ENCODE measurements at regions not wholly inside any gene's neighbourhood (a gene's known extent, or its start where the extent isn't known, plus 50 kb on each side); places are given as distances from the start of the nearest gene placed in this dataset.

DNA sequence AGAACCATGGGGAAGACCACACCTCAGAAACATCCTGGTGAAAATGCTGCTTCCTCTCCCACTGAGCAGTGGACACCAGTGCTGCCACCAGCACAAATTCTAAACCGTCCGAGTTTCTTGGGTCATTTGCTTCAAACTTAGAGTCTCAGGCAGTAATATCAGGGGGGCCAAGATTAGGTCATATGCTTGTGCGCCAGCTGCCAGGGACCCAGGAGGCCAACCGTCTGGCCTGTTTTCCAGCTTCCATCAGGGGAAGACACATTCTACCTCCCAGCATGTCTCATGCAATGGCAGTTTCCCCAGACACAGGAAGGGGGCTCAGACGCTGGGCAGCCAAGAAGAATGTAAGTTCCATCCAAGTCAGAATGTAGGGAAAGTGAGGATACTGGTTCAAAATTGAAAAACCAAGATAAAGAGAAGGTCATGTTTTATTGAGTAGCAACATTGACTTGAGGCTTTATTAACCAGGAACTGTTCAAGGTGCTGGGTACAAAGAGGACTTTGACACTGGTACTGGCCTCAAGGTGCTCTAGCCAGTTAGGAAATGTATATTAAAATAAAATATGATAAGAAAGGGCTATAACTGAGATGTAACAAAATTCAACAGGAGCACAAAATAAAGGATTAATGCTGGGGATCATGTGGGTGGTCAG is 59.7 kb upstream of the EED start:
- no peak for TF ChIP-seq CTCF (IDR thresholded peaks at IDR 0.05; ENCODE audit: low read depth, low read length, missing control alignments)
- in situ Hi-C loops (cut with HindIII; ENCODE audit: low sequenced_read_pairs), result no loop called here
- no peak overlapping the region for H3K4me3 ChIP-seq (ENCODE audit: low read depth, low read length)
- DNase-seq (ENCODE audit: low read depth), result no peak

- DNase-seq (ENCODE audit: low read depth), result no peak
Measured at GRCh38 chr11:86183694-86184093, 60.9 kb upstream of the EED start.

GRCh38 chr11:86182976-86183584 is 61.5 kb upstream of the EED start:
- DNase-seq (ENCODE audit: low read depth), result no peak
- no peak for TF ChIP-seq CTCF (IDR thresholded peaks at IDR 0.05; ENCODE audit: low read depth, low read length, missing control alignments)
- in situ Hi-C loops (cut with HindIII; ENCODE audit: low sequenced_read_pairs), result no loop called here
- H3K4me3 ChIP-seq (ENCODE audit: low read depth, low read length), result no peak overlapping the region

More at GRCh38 chr11:86183694-86184093, 60.9 kb upstream of the EED start:
- in situ Hi-C loops (cut with HindIII; ENCODE audit: low sequenced_read_pairs), result no loop called here
- no peak for TF ChIP-seq CTCF (IDR thresholded peaks at IDR 0.05; ENCODE audit: low read depth, low read length, missing control alignments)
- no peak overlapping the region for H3K4me3 ChIP-seq (ENCODE audit: low read depth, low read length)

DNA sequence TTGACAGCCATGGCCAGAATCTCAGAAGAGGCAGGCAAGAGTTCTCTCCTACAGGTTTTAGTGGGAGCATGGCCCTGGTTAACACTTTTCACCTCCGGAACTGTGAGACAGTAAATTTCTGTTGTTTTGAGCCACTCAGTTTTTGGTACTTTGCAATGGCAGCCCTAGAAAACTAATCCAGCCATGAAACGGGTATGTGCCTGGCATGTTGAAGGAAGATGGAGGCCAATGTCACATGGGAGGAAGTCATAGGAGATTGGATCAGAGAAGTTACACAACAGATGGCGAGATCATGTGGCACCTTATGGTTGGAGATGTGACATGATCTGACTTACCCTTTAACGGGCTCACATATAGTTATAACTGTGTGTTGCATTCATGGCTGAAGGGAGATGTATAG is 63.2 kb upstream of the EED start:
- in situ Hi-C loops (cut with HindIII; ENCODE audit: low sequenced_read_pairs), result no loop called here
- DNase-seq (ENCODE audit: low read depth), result no peak
- H3K4me3 ChIP-seq (ENCODE audit: low read depth, low read length), result no peak overlapping the region
- no peak for TF ChIP-seq CTCF (IDR thresholded peaks at IDR 0.05; ENCODE audit: low read depth, low read length, missing control alignments)

GRCh38 chr11:86180851-86181250 is 63.7 kb upstream of the EED start:
- no peak overlapping the region for H3K4me3 ChIP-seq (ENCODE audit: low read depth, low read length)

DNA sequence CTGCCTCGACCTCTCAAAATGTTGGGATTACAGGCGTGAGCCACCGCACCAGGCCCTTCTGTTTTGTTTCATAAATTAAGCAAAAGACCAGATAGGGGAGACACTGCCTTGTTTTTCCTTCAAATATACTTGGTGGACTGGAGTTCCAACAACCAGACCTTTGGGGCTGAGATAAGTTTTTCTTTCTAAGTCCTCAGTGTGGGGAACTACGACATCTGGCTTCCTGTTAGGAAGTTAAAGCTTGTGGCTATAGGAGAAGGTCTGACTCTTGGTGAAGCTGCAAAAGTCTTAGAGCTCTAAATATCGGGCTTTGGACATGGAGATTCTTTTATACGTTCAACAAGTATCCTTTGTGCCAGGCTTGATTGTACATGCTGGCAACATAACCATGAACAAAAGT is 64.1 kb upstream of the EED start:
- no peak overlapping the region for H3K4me3 ChIP-seq (ENCODE audit: low read depth, low read length)
- TF ChIP-seq CTCF (IDR thresholded peaks at IDR 0.05; ENCODE audit: low read depth, low read length, missing control alignments), result no peak
- DNase-seq (ENCODE audit: low read depth), result no peak
- in situ Hi-C loops (cut with HindIII; ENCODE audit: low sequenced_read_pairs), result no loop called here

More at GRCh38 chr11:86180851-86181250, 63.7 kb upstream of the EED start:
- DNase-seq (ENCODE audit: low read depth), result no peak
- no peak for TF ChIP-seq CTCF (IDR thresholded peaks at IDR 0.05; ENCODE audit: low read depth, low read length, missing control alignments)
- in situ Hi-C loops (cut with HindIII; ENCODE audit: low sequenced_read_pairs), result no loop called here
